GM12864 (cell line): ENCODE measurements at regions not wholly inside any gene's neighbourhood (a gene's known extent, or its start where the extent isn't known, plus 50 kb on each side); places are given as distances from the start of the nearest gene placed in this dataset.

Source experiments
- DNase-seq: peaks from one replicate; pipeline ENCODE4 v3.0.0-alpha.2; 2011; ENCODE audit warnings: low read depth
- H3K4me3 ChIP-seq: 2 replicates; pipeline ENCODE4 v1.5.1; 2011; ENCODE audit warnings: mild to moderate bottlenecking, low read depth, low read length, control low read depth
- TF ChIP-seq, protein P1 (sequence below): IDR thresholded peaks from 2 replicates; pipeline ENCODE4 v1.5.1; 2011; ENCODE audit warnings: low read depth, mild to moderate bottlenecking, moderate library complexity, low read length, control low read depth, inconsistent platforms; ENCODE audit errors: missing control alignments

DNA sequence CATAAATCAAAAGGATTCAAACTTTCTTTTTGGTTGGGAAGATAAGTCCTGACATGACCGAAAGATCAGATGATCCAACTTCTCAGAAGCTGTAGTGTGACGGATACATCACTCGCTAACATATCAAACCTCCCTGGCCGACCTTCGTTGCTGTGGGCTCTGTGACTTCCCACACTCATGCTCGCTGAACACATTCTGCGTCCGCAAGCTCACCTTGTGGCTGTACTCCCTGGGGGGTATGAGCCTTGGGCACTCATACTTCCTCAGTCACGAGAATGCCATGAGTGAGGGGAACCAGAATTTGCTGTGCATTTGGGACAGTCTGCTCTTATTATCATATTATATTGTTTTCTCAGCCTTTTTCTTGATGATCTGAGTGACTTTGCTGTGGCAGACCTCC lies 105.4 kb downstream of the RWDD3 start:
- TF ChIP-seq, protein P1, sequence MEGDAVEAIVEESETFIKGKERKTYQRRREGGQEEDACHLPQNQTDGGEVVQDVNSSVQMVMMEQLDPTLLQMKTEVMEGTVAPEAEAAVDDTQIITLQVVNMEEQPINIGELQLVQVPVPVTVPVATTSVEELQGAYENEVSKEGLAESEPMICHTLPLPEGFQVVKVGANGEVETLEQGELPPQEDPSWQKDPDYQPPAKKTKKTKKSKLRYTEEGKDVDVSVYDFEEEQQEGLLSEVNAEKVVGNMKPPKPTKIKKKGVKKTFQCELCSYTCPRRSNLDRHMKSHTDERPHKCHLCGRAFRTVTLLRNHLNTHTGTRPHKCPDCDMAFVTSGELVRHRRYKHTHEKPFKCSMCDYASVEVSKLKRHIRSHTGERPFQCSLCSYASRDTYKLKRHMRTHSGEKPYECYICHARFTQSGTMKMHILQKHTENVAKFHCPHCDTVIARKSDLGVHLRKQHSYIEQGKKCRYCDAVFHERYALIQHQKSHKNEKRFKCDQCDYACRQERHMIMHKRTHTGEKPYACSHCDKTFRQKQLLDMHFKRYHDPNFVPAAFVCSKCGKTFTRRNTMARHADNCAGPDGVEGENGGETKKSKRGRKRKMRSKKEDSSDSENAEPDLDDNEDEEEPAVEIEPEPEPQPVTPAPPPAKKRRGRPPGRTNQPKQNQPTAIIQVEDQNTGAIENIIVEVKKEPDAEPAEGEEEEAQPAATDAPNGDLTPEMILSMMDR, result no peak
- DNase-seq, result no peak
- H3K4me3 ChIP-seq, result no peak overlapping the region

DNA sequence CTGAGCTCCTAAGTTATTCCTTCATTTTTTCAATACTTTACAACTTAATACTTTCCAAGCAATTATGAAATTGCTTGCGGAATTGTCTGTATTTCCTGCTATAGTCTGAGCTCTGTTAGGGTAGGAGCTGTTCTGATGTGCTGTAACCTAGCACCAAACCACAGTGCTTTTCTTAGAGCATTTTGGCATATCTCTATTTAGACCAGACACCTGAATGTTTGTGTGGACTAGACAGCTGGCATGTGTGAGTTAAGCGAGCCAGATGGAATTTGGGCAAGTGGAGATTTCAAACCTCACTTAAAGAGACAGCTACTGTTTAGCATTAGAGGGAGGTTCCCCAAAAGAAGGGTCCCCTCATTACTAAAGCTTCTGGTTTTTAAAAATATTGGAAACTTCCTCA lies 106.1 kb downstream of the RWDD3 start:
- no peak overlapping the region for H3K4me3 ChIP-seq
- TF ChIP-seq, protein P1, result no peak

DNA sequence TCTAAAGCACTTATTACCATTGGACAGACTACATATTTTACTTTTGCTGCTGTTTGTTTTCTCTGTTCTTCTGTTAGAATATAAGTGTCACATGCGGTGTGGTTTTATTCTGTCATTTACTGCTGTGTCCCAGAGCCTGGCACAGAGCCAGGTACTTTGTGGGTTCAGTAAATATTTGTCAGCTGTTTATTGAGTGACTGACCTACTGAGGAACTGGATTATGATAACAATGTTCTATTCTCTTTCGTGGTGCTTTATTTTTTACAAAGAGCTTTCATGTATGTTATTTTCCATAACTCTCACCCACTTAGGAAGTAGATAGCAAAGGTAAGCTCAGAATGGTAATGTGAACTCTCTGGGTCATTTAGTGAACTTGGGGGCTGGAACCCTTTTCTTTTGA lies 118.8 kb downstream of the RWDD3 start:
- no peak overlapping the region for H3K4me3 ChIP-seq
- TF ChIP-seq, protein P1, result no peak
- DNase-seq, result no peak

More for the DNA sequence above, 106.1 kb downstream of the RWDD3 start:
- no peak for DNase-seq

DNA sequence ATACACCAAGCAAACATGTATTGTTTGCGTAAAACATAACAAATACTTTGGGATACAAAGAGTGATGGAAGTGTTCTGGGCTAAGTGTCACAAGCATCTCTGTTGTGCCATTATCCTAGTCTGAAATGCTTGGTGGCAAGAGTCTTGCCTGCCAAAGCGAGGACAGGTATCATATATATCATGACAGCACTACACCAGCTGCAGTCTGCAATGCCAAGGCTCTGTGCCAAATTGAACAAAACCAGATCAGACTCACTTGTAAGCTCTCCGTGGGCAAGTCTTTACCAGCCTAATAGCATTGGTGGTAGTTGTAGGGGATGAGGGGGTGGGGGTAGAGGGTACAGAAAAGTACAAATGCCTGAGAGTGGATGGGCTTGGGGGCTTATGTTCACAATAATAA lies 119.2 kb downstream of the RWDD3 start:
- no peak for DNase-seq
- no peak overlapping the region for H3K4me3 ChIP-seq
- TF ChIP-seq, protein P1, result no peak

DNA sequence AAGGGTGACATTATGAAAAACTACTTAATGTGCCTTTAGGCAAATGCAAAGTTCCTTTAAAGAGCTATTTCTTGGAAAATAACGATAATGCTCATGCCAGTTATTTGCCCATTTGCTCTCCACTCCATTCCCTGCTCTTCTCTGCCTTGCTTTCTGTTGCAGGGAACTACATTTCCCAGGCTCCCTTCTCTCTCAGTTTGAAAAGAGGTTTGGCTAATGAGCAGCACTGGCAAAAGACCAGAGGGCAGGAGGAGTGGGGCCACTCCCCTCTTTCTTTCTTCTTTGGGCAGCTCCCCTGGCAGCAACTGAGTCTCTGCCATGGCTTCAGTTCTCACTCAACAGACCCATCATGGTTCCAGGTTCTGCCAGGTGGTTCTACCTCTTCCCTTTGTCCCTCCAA lies 130.5 kb downstream of the RWDD3 start:
- TF ChIP-seq, protein P1, result no peak
- no peak for DNase-seq
- H3K4me3 ChIP-seq, result no peak overlapping the region

DNA sequence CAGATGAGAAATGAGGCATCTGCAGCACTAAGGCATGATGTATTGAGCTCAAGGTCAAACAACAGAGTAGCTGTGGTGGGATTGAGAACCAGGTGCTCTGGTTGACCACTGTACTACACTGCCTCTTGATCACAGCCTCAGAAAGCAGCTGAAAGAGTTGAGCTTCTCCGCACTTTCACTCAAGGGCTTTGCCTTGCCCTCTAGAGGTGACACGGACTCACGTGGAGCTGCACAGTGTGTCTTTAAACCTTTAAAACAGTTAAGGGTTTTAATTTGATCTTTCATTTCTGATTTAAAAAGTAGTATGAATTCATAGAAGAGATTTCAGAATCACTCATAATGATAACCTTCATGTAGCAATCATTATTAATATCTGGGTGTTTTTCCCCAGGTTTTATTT lies 132.5 kb downstream of the RWDD3 start:
- TF ChIP-seq, protein P1, result no peak
- H3K4me3 ChIP-seq, result no peak overlapping the region
- no peak for DNase-seq

DNA sequence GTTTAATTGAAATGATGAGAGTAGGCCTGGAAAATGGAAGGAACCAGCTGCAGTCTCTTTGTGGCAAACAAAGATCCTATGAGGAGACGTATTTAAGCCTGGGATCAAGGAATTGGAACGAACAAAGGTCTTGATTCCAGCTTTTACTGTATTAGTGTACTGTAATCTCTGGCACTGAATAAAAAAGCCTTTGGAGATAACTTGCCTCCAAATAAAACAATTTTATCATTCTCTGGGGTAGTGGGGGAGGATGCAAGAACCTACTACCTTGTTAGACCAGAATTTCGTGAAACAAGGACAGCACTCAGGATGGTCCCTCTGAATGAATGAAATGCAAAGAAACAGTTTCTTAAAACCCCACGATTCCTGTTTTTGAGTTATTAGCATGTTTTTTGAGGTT lies 134.2 kb downstream of the RWDD3 start:
- H3K4me3 ChIP-seq, result no peak overlapping the region
- DNase-seq, result no peak
- TF ChIP-seq, protein P1, result no peak
